HEK293 (cell line): ENCODE measurements at regions not wholly inside any gene's neighbourhood (a gene's known extent, or its start where the extent isn't known, plus 50 kb on each side); places are given as distances from the start of the nearest gene placed in this dataset.

Experiments
- CTCF ChIA-PET: fragments of 350-600 bp; formaldehyde crosslinking; extraction: SDS; loops from one replicate; lab custom pipeline; 2021; ENCODE audit warnings: antibody characterized with exemption; lab: Yijun Ruan, JAX
- POLR2A ChIA-PET: fragments of 300-600 bp; formaldehyde crosslinking; extraction: SDS; loops from one replicate; lab custom pipeline; 2020; ENCODE audit warnings: antibody characterized with exemption, inconsistent platforms; lab: Yijun Ruan, JAX
- H3K27ac ChIP-seq: fragments of 200-500 bp; sonication (Bioruptor generic); 2 replicates; pipeline ENCODE4 v1.5.1; 2014; ENCODE audit warnings: low read depth, low read length, control low read depth, inconsistent platforms; ENCODE audit errors: extremely low read depth
- H3K36me3 ChIP-seq, 2 experiments: fragments of 200-500 bp in 1 of 2; sonication (Bioruptor generic) in 1 of 2; 1 replicate in 1 of 2; 2 replicates in 1 of 2; pipeline ENCODE4 v1.5.1; 2014 to 2017; ENCODE audit warnings: inconsistent platforms in 2 of 2, low read length in 2 of 2; ENCODE audit not compliant: control insufficient read depth in 2 of 2, insufficient read depth in 1 of 2
- H3K4me1 ChIP-seq: fragments of 200-500 bp; sonication (Bioruptor generic); 2 replicates; pipeline ENCODE4 v1.5.1; 2014; ENCODE audit warnings: mild to moderate bottlenecking, low read length, inconsistent platforms; ENCODE audit not compliant: control insufficient read depth, insufficient read depth
- H3K4me3 ChIP-seq: 2 replicates; pipeline ENCODE4 v1.5.1; 2011; ENCODE audit warnings: low read depth, mild to moderate bottlenecking, control low read depth, low read length, moderate library complexity
- H3K9me3 ChIP-seq: fragments of 200-500 bp; sonication (Bioruptor generic); 2 replicates; pipeline ENCODE4 v1.5.1; 2014; ENCODE audit warnings: low read depth, low read length, inconsistent platforms; ENCODE audit not compliant: control insufficient read depth, insufficient read depth
- AEBP2 ChIP-seq: fragments of 450-650 bp; formaldehyde crosslinking; IDR thresholded peaks from 2 replicates; pipeline ENCODE4 v1.5.1; 2016; ENCODE audit warnings: missing biosample characterization, missing genetic modification characterization, borderline replicate concordance
- GFI1B ChIP-seq: fragments of 450-650 bp; formaldehyde crosslinking; IDR thresholded peaks from 2 replicates; pipeline ENCODE4 v1.5.1; 2016; ENCODE audit warnings: missing biosample characterization, missing genetic modification characterization
- ZBTB49 ChIP-seq: fragments of 450-650 bp; formaldehyde crosslinking; IDR thresholded peaks from 2 replicates; pipeline ENCODE4 v1.5.1; 2016; ENCODE audit warnings: missing biosample characterization, missing genetic modification characterization, low read depth
- ZIC2 ChIP-seq: fragments of 450-650 bp; formaldehyde crosslinking; IDR thresholded peaks from 2 replicates; pipeline ENCODE4 v1.5.1; 2016; ENCODE audit warnings: missing biosample characterization, missing genetic modification characterization
- ZNF148 ChIP-seq: fragments of 450-650 bp; formaldehyde crosslinking; IDR thresholded peaks from 2 replicates; pipeline ENCODE4 v1.5.0; 2017; ENCODE audit warnings: missing biosample characterization, missing genetic modification characterization, borderline replicate concordance
- ZNF274 ChIP-seq, 2 experiments: fragments of 200-500 bp in 1 of 2; fragments of 450-650 bp in 1 of 2; sonication (Bioruptor generic) in 1 of 2; formaldehyde crosslinking in 1 of 2; IDR thresholded peaks; 2 replicates each; pipeline versions ENCODE4 v1.5.1 to v1.6.1; 2014 to 2016; ENCODE audit warnings: borderline replicate concordance in 1 of 2, inconsistent platforms in 1 of 2, low read length in 1 of 2, missing biosample characterization in 1 of 2, missing genetic modification characterization in 1 of 2
- ZNF350 ChIP-seq: fragments of 450-650 bp; formaldehyde crosslinking; IDR thresholded peaks from 2 replicates; pipeline ENCODE4 v1.5.0; 2017; ENCODE audit warnings: missing biosample characterization, mild to moderate bottlenecking, missing genetic modification characterization
- ZNF394 ChIP-seq: fragments of 450-650 bp; formaldehyde crosslinking; IDR thresholded peaks from 2 replicates; pipeline ENCODE4 v1.5.1; 2016; ENCODE audit warnings: missing biosample characterization, missing genetic modification characterization, mild to moderate bottlenecking, moderate library complexity, borderline replicate concordance
- ZNF529 ChIP-seq: fragments of 450-650 bp; formaldehyde crosslinking; IDR thresholded peaks from 2 replicates; pipeline ENCODE4 v1.5.1; 2017; ENCODE audit warnings: missing genetic modification characterization, missing biosample characterization; ENCODE audit not compliant: insufficient replicate concordance
- ZNF629 ChIP-seq: fragments of 450-650 bp; formaldehyde crosslinking; IDR thresholded peaks from 2 replicates; pipeline ENCODE4 v1.5.1; 2017; ENCODE audit warnings: missing biosample characterization, missing genetic modification characterization
- ZNF677 ChIP-seq: fragments of 450-650 bp; IDR thresholded peaks from 2 replicates; pipeline ENCODE4 v1.5.0; 2018; ENCODE audit warnings: missing biosample characterization, mild to moderate bottlenecking, missing genetic modification characterization, moderate library complexity
- ZNF707 ChIP-seq: fragments of 450-650 bp; formaldehyde crosslinking; IDR thresholded peaks from 2 replicates; pipeline ENCODE4 v1.5.1; 2016; ENCODE audit warnings: missing biosample characterization, missing genetic modification characterization
- TF ChIP-seq, protein P1 (sequence below): fragments of 450-650 bp; formaldehyde crosslinking; IDR thresholded peaks from 2 replicates; pipeline ENCODE4 v1.5.1; 2016; ENCODE audit warnings: missing biosample characterization, missing genetic modification characterization
- TF ChIP-seq, protein P2 (sequence below): fragments of 450-650 bp; formaldehyde crosslinking; conservative IDR thresholded peaks from 2 replicates; pipeline ENCODE4 v1.5.1; 2016; ENCODE audit warnings: low read depth, missing biosample characterization, missing genetic modification characterization
- TF ChIP-seq, protein P3 (sequence below): fragments of 450-650 bp; formaldehyde crosslinking; conservative IDR thresholded peaks from 2 replicates; pipeline ENCODE4 v1.5.1; 2016; ENCODE audit warnings: low read depth, missing biosample characterization, missing genetic modification characterization

GRCh38 chr15:46420990-46421389 lies 786.2 kb downstream of the SQOR start:
- TF ChIP-seq ZNF629 = no peak
- TF ChIP-seq ZIC2 (tag by site-specific recombination) = no peak
- no peak for TF ChIP-seq ZNF529 (tag by site-specific recombination)
- no peak for TF ChIP-seq ZNF394
- TF ChIP-seq, protein P1, sequence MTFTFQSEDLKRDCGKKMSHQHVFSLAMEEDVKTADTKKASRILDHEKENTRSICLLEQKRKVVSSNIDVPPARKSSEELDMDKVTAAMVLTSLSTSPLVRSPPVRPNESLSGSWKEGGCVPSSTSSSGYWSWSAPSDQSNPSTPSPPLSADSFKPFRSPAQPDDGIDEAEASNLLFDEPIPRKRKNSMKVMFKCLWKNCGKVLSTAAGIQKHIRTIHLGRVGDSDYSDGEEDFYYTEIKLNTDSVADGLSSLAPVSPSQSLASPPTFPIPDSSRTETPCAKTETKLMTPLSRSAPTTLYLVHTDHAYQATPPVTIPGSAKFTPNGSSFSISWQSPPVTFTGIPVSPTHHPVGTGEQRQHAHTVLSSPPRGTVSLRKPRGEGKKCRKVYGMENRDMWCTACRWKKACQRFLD (tag by site-specific recombination) = no peak
- no peak for TF ChIP-seq ZNF350 (tag by site-specific recombination)
- no peak for TF ChIP-seq ZNF707
- no peak for TF ChIP-seq GFI1B (tag by site-specific recombination)
- TF ChIP-seq, protein P2, sequence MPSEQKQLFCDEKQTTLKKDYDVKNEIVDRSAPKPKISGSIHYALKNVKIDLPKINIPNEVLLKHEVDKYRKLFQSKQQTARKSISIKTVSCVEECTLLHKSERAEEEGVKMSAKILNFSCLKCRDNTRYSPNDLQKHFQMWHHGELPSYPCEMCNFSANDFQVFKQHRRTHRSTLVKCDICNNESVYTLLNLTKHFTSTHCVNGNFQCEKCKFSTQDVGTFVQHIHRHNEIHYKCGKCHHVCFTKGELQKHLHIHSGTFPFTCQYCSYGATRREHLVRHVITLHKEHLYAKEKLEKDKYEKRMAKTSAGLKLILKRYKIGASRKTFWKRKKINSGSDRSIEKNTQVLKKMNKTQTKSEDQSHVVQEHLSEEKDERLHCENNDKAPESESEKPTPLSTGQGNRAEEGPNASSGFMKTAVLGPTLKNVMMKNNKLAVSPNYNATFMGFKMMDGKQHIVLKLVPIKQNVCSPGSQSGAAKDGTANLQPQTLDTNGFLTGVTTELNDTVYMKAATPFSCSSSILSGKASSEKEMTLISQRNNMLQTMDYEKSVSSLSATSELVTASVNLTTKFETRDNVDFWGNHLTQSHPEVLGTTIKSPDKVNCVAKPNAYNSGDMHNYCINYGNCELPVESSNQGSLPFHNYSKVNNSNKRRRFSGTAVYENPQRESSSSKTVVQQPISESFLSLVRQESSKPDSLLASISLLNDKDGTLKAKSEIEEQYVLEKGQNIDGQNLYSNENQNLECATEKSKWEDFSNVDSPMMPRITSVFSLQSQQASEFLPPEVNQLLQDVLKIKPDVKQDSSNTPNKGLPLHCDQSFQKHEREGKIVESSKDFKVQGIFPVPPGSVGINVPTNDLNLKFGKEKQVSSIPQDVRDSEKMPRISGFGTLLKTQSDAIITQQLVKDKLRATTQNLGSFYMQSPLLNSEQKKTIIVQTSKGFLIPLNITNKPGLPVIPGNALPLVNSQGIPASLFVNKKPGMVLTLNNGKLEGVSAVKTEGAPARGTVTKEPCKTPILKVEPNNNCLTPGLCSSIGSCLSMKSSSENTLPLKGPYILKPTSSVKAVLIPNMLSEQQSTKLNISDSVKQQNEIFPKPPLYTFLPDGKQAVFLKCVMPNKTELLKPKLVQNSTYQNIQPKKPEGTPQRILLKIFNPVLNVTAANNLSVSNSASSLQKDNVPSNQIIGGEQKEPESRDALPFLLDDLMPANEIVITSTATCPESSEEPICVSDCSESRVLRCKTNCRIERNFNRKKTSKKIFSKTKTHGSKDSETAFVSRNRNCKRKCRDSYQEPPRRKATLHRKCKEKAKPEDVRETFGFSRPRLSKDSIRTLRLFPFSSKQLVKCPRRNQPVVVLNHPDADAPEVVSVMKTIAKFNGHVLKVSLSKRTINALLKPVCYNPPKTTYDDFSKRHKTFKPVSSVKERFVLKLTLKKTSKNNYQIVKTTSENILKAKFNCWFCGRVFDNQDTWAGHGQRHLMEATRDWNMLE = no peak
- TF ChIP-seq ZBTB49 (tag by site-specific recombination) = no peak
- no peak for TF ChIP-seq AEBP2 (tag by site-specific recombination)
- no peak for TF ChIP-seq ZNF148 (tag by site-specific recombination)
- TF ChIP-seq ZNF274 (IDR thresholded peaks at IDR 0.05; ENCODE audit: low read length) = no peak
- TF ChIP-seq ZNF274 (tag by site-specific recombination; IDR thresholded peaks at IDR 0.05; ENCODE audit: borderline replicate concordance) = no peak
- TF ChIP-seq, protein P3, sequence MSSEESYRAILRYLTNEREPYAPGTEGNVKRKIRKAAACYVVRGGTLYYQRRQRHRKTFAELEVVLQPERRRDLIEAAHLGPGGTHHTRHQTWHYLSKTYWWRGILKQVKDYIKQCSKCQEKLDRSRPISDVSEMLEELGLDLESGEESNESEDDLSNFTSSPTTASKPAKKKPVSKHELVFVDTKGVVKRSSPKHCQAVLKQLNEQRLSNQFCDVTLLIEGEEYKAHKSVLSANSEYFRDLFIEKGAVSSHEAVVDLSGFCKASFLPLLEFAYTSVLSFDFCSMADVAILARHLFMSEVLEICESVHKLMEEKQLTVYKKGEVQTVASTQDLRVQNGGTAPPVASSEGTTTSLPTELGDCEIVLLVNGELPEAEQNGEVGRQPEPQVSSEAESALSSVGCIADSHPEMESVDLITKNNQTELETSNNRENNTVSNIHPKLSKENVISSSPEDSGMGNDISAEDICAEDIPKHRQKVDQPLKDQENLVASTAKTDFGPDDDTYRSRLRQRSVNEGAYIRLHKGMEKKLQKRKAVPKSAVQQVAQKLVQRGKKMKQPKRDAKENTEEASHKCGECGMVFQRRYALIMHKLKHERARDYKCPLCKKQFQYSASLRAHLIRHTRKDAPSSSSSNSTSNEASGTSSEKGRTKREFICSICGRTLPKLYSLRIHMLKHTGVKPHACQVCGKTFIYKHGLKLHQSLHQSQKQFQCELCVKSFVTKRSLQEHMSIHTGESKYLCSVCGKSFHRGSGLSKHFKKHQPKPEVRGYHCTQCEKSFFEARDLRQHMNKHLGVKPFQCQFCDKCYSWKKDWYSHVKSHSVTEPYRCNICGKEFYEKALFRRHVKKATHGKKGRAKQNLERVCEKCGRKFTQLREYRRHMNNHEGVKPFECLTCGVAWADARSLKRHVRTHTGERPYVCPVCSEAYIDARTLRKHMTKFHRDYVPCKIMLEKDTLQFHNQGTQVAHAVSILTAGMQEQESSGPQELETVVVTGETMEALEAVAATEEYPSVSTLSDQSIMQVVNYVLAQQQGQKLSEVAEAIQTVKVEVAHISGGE (tag by site-specific recombination) = no peak
- no peak for TF ChIP-seq ZNF677 (tag by site-specific recombination)
- TF ChIP-seq, all 188 proteins: peak for 0
- Histone ChIP-seq H3K36me3 (no peaks in the 10 kb centered on the region), H3K4me3 (no peak overlapping the region), H3K9me3 (no peaks in the 10 kb centered on the region), H3K27ac (no peak overlapping the region), H3K4me1 (no peaks in the 10 kb centered on the region)
- ChIA-PET CTCF (no interaction called here), POLR2A (no interaction called here)
